ENCODE measurements at regions not wholly inside any gene's neighbourhood (a gene's known extent, or its start where the extent isn't known, plus 50 kb on each side); places are given as distances from the start of the nearest gene placed in this dataset.

- TF ChIP-seq CTCF (IDR thresholded peaks at IDR 0.05): no peak
Observed at GRCh38 chr7:114196517-114196916, 218.1 kb upstream of the FOXP2 start.

GRCh38 chr7:114190387-114190786, 224.2 kb upstream of the FOXP2 start:
- TF ChIP-seq CTCF (IDR thresholded peaks at IDR 0.05): no peak

- no peak for TF ChIP-seq CTCF (IDR thresholded peaks at IDR 0.05)
Observed at GRCh38 chr7:114183311-114184088, 231.1 kb upstream of the FOXP2 start.

GRCh38 chr7:114182837-114183236, 231.8 kb upstream of the FOXP2 start:
- TF ChIP-seq CTCF (IDR thresholded peaks at IDR 0.05): no peak

- TF ChIP-seq CTCF (IDR thresholded peaks at IDR 0.05): no peak
Observed at GRCh38 chr7:114181280-114181679, 233.3 kb upstream of the FOXP2 start.

- TF ChIP-seq CTCF (IDR thresholded peaks at IDR 0.05): no peak
Observed at GRCh38 chr7:114180556-114181266, 233.9 kb upstream of the FOXP2 start.

- no peak for TF ChIP-seq CTCF (IDR thresholded peaks at IDR 0.05)
Observed at GRCh38 chr7:114175125-114175524, 239.5 kb upstream of the FOXP2 start.

All from LNCAP (cell line).